HepG2 (cell line): ENCODE measurements at regions not wholly inside any gene's neighbourhood (a gene's known extent, or its start where the extent isn't known, plus 50 kb on each side); places are given as distances from the start of the nearest gene placed in this dataset.

ENCODE experiments used
- ATAC-seq: fragments of 200-7000 bp; cut with Tn5 transposase; 3 replicates; pipeline ENCODE4 v1.9.1; 2020; ENCODE audit warnings: mild to moderate bottlenecking, moderate library complexity
- BruUV-seq: library from RNA; stranded (reverse); fragments of 400-500 nt; replicated peaks from 2 replicates; lab custom pipeline; 2021; lab: Mats Ljungman, UMichigan
- CTCF ChIA-PET: fragments of 300-600 bp; formaldehyde crosslinking; extraction: SDS; loops from one replicate; lab custom pipeline; 2021; ENCODE audit warnings: low total read pairs, inconsistent platforms, low intra/inter-chr PET ratio; lab: Yijun Ruan, JAX
- POLR2A ChIA-PET: fragments of 350-600 bp; sonication (Branson Sonifier 250); formaldehyde crosslinking; loops from one replicate; lab custom pipeline; 2020; ENCODE audit warnings: antibody characterized with exemption, inconsistent platforms; lab: Yijun Ruan, JAX
- DNase-seq: peaks from one replicate; pipeline ENCODE4 v3.0.0-alpha.2; 2015; ENCODE audit warnings: low spot score
- FAIRE-seq: peaks from 3 replicates; lab custom pipeline; 2011; peaks lifted over from hg19 to GRCh38; lab: Jason Lieb, UNC
- H2AFZ ChIP-seq: one replicate; pipeline ENCODE4 v1.6.1; 2011; ENCODE audit warnings: low read length, inconsistent platforms
- H3K27ac ChIP-seq: fragments of 300-600 bp; 3 replicates; pipeline ENCODE4 v1.8.0; 2011; ENCODE audit warnings: mixed run types, mild to moderate bottlenecking, mixed read lengths, low read length, inconsistent platforms; ENCODE audit not compliant: insufficient read depth; ENCODE audit errors: extremely low read length
- H3K27me3 ChIP-seq, 2 experiments: fragments of 200-600 bp in 1 of 2; 2 replicates in 1 of 2; 3 replicates in 1 of 2; pipeline versions ENCODE4 v1.6.0 to v1.8.0; 2011; ENCODE audit warnings: low read length in 2 of 2, mild to moderate bottlenecking in 2 of 2, moderate library complexity in 2 of 2, inconsistent platforms in 1 of 2; ENCODE audit not compliant: insufficient read depth in 2 of 2, control insufficient read depth in 1 of 2
- H3K36me3 ChIP-seq, 2 experiments: fragments of 200-600 bp in 1 of 2; replicated peaks in 1 of 2; 2 replicates in 1 of 2; 3 replicates in 1 of 2; pipeline versions ENCODE4 v1.5.1 to v1.8.0; 2011; ENCODE audit warnings: low read length in 2 of 2, inconsistent platforms in 1 of 2; ENCODE audit not compliant: insufficient read depth in 2 of 2, control insufficient read depth in 1 of 2
- H3K4me1 ChIP-seq: 2 replicates; pipeline ENCODE4 v1.5.1; 2012; ENCODE audit warnings: low read length, inconsistent platforms; ENCODE audit not compliant: insufficient read depth
- H3K4me2 ChIP-seq: 2 replicates; pipeline ENCODE4 v1.6.0; 2011; ENCODE audit warnings: low read depth, low read length, inconsistent platforms
- H3K4me3 ChIP-seq, 3 experiments: fragments of 200-600 bp in 1 of 3; sonication (generic), shearing (Covaris generic) in 1 of 3; replicated peaks in 1 of 3; 2 replicates each; pipeline ENCODE4 v1.5.1; 2011 to 2016; ENCODE audit warnings: low read length in 3 of 3, inconsistent platforms in 2 of 3, low read depth in 2 of 3, mild to moderate bottlenecking in 2 of 3, control low read depth in 1 of 3, mixed read lengths in 1 of 3; ENCODE audit not compliant: insufficient read depth in 1 of 3
- H3K79me2 ChIP-seq: one replicate; pipeline ENCODE4 v1.6.1; 2011; ENCODE audit warnings: low read length, inconsistent platforms; ENCODE audit not compliant: insufficient read depth
- H3K9ac ChIP-seq: 2 replicates; pipeline ENCODE4 v1.6.0; 2011; ENCODE audit warnings: mild to moderate bottlenecking, low read depth, low read length, inconsistent platforms; ENCODE audit not compliant: insufficient read depth
- H3K9me3 ChIP-seq: 2 replicates; pipeline ENCODE4 v1.5.1; 2012; ENCODE audit warnings: mild to moderate bottlenecking, low read length
- H4K20me1 ChIP-seq: 2 replicates; pipeline ENCODE4 v1.6.0; 2011; ENCODE audit warnings: inconsistent platforms, mild to moderate bottlenecking, low read length, moderate library complexity; ENCODE audit not compliant: insufficient read depth
- FOXP1 ChIP-seq, 2 experiments: fragments of 450-650 bp in 1 of 2; IDR thresholded peaks; 2 replicates each; pipeline ENCODE4 v1.6.1; 2017 to 2018; ENCODE audit warnings: antibody characterized with exemption in 1 of 2
- HOMEZ ChIP-seq: IDR thresholded peaks from 2 replicates; pipeline ENCODE4 v1.6.1; 2016; ENCODE audit warnings: low read depth
- HOXA5 ChIP-seq: sonication (generic); formaldehyde crosslinking; IDR thresholded peaks from 2 replicates; pipeline ENCODE4 v1.4.0; 2020; ENCODE audit warnings: missing genetic modification reagents
- KDM1A ChIP-seq: IDR thresholded peaks from 2 replicates; pipeline ENCODE4 v1.6.1; 2016; ENCODE audit warnings: missing compliant biosample characterization
- RFX5 ChIP-seq: IDR thresholded peaks from 2 replicates; pipeline ENCODE4 v1.6.1; 2011; ENCODE audit warnings: low read depth, low read length, improper control_type of control experiment
- TBX2 ChIP-seq: sonication (generic); formaldehyde crosslinking; IDR thresholded peaks from 2 replicates; pipeline ENCODE4 v1.5.0; 2020; ENCODE audit warnings: missing genetic modification reagents, mild to moderate bottlenecking, borderline replicate concordance
- TFE3 ChIP-seq: IDR thresholded peaks from 2 replicates; pipeline ENCODE4 v1.6.1; 2016
- ZFYVE20 ChIP-seq: sonication (generic); formaldehyde crosslinking; IDR thresholded peaks from 2 replicates; pipeline ENCODE4 v1.8.0; 2023; ENCODE audit warnings: low read depth, mild to moderate bottlenecking, moderate library complexity, missing genetic modification reagents, borderline replicate concordance
- ZNF549 ChIP-seq: sonication (generic); formaldehyde crosslinking; IDR thresholded peaks from 2 replicates; pipeline ENCODE4 v1.5.0; 2020; ENCODE audit warnings: missing genetic modification reagents
- ZNF720 ChIP-seq: sonication (generic); formaldehyde crosslinking; IDR thresholded peaks from 2 replicates; pipeline ENCODE4 v1.4.0; 2020; ENCODE audit warnings: missing genetic modification reagents
- ZNF75D ChIP-seq: sonication (generic); formaldehyde crosslinking; IDR thresholded peaks from 2 replicates; pipeline ENCODE4 v1.8.1; 2023; ENCODE audit warnings: missing genetic modification reagents, mild to moderate bottlenecking, borderline replicate concordance
- WGBS: methylation state at CpG from one replicate; pipeline ENCODE4 v1.1.6; 2017; ENCODE audit warnings: low lambda C conversion rate; 5-methylcytosine and 5-hydroxymethylcytosine counted together
- in situ Hi-C: cut with HindIII; loops from 2 replicates; pipeline ENCODE4 v1.10.0; 2017; ENCODE audit warnings: low pct_unique_long_range_greater_than_20kb; ENCODE audit not compliant: extremely low pct_ligation_motif_present
- intact Hi-C: fragments of 100-400 bp; cut with micrococcal nuclease; formaldehyde crosslinking; loops from one replicate; pipeline ENCODE4 v1.10.0; 2022; ENCODE audit not compliant: unreplicated experiment

GRCh38 chr10:53422223-53422888, 649.8 kb upstream of the MBL2 start:
- intact Hi-C loops, result no loop called here
- no peak for TF ChIP-seq ZNF75D (CRISPR knock-in tag)
- no peak for TF ChIP-seq ZNF549 (CRISPR knock-in tag)
- TF ChIP-seq FOXP1 (IDR thresholded peaks at IDR 0.05), result no peak
- no peak for TF ChIP-seq FOXP1 (CRISPR knock-in tag; IDR thresholded peaks at IDR 0.05)
- TF ChIP-seq RFX5, result no peak
- no peak for TF ChIP-seq KDM1A
- TF ChIP-seq HOXA5 (CRISPR knock-in tag), result no peak
- TF ChIP-seq HOMEZ (CRISPR knock-in tag), result no peak
- TF ChIP-seq TFE3, result no peak
- TF ChIP-seq ZFYVE20 (CRISPR knock-in tag), result no peak
- no peak for TF ChIP-seq TBX2 (CRISPR knock-in tag)
- TF ChIP-seq ZNF720 (CRISPR knock-in tag), result no peak
- no peak overlapping the region for H3K9ac ChIP-seq
- FAIRE-seq (no peak), ATAC-seq (no peak), DNase-seq (no peak)
- H3K4me3 ChIP-seq, result no peak overlapping the region
- no peaks in the 10 kb centered on the region for H3K79me2 ChIP-seq
- H3K4me2 ChIP-seq, result no peak overlapping the region
- no peaks in the 10 kb centered on the region for H3K27me3 ChIP-seq
- BruUV-seq, result no TSS peak
- no peak overlapping the region for H3K27ac ChIP-seq
- in situ Hi-C loops, result no loop called here
- CTCF ChIA-PET, result no interaction called here
- 4% methylated on average over 5 of the region's 5 CpGs for WGBS
- H4K20me1 ChIP-seq, result no peaks in the 10 kb centered on the region
- no peaks in the 10 kb centered on the region for H3K36me3 ChIP-seq
- H3K4me1 ChIP-seq, result no peaks in the 10 kb centered on the region
- no peaks in the 10 kb centered on the region for H3K9me3 ChIP-seq
- POLR2A ChIA-PET, result no interaction called here
- no peak overlapping the region for H2AFZ ChIP-seq
